ENCODE measurements at regions not wholly inside any gene's neighbourhood (a gene's known extent, or its start where the extent isn't known, plus 50 kb on each side); places are given as distances from the start of the nearest gene placed in this dataset.
"Not testable (repeated sequence)": the region's sequence is repeated elsewhere in the genome, so short reads cannot be mapped to it uniquely, and the experiment has no call there.

GRCh38 chr6:71360556-71361335 is 72.1 kb downstream of the OGFRL1 start:
- not testable (repeated sequence) for DNase-seq (ENCODE audit: low spot score)

- DNase-seq (ENCODE audit: low spot score): no peak
These were observed 76.4 kb downstream of the OGFRL1 start for GRCh38 chr6:71364889-71365542.

GRCh38 chr6:71367756-71368155 is 79.1 kb downstream of the OGFRL1 start:
- DNase-seq (ENCODE audit: low spot score): no peak

- no peak for DNase-seq (ENCODE audit: low spot score)
These were observed 79.7 kb downstream of the OGFRL1 start for GRCh38 chr6:71368284-71368683.

GRCh38 chr6:71371559-71371958 is 82.9 kb downstream of the OGFRL1 start:
- no peak for DNase-seq (ENCODE audit: low spot score)

GRCh38 chr6:71373943-71374342 is 85.3 kb downstream of the OGFRL1 start:
- DNase-seq (ENCODE audit: low spot score): no peak

GRCh38 chr6:71375676-71376075 is 87.1 kb downstream of the OGFRL1 start:
- no peak for DNase-seq (ENCODE audit: low spot score)

- no peak for DNase-seq (ENCODE audit: low spot score)
These were observed 88.2 kb downstream of the OGFRL1 start for GRCh38 chr6:71376830-71377229.

- DNase-seq (ENCODE audit: low spot score): no peak
These were observed 94.9 kb downstream of the OGFRL1 start for GRCh38 chr6:71383476-71383875.

GRCh38 chr6:71383901-71384489 is 95.4 kb downstream of the OGFRL1 start:
- no peak for DNase-seq (ENCODE audit: low spot score)

GRCh38 chr6:71385111-71385822 is 96.7 kb downstream of the OGFRL1 start:
- no peak for DNase-seq (ENCODE audit: low spot score)

GRCh38 chr6:71386215-71386614 is 97.6 kb downstream of the OGFRL1 start:
- no peak for DNase-seq (ENCODE audit: low spot score)

- DNase-seq (ENCODE audit: low spot score): no peak
These were observed 98.6 kb downstream of the OGFRL1 start for GRCh38 chr6:71387179-71387578.

- DNase-seq (ENCODE audit: low spot score): no peak
These were observed 99.6 kb downstream of the OGFRL1 start for GRCh38 chr6:71388068-71388744.

- no peak for DNase-seq (ENCODE audit: low spot score)
These were observed 100.4 kb downstream of the OGFRL1 start for GRCh38 chr6:71388856-71389527.

GRCh38 chr6:71391126-71391525 is 102.5 kb downstream of the OGFRL1 start:
- DNase-seq (ENCODE audit: low spot score): no peak

GRCh38 chr6:71392276-71392675 is 103.7 kb downstream of the OGFRL1 start:
- DNase-seq (ENCODE audit: low spot score): no peak

- no peak for DNase-seq (ENCODE audit: low spot score)
These were observed 104.9 kb downstream of the OGFRL1 start for GRCh38 chr6:71393471-71393870.

GRCh38 chr6:71393981-71394432 is 105.4 kb downstream of the OGFRL1 start:
- no peak for DNase-seq (ENCODE audit: low spot score)

- no peak for DNase-seq (ENCODE audit: low spot score)
These were observed 106.3 kb downstream of the OGFRL1 start for GRCh38 chr6:71394926-71395325.

GRCh38 chr6:71395731-71396409 is 107.3 kb downstream of the OGFRL1 start:
- no peak for DNase-seq (ENCODE audit: low spot score)

Measured in iPS-NIHi11 (cell line).